Ovary (tissue), 7 donors: ENCODE measurements at regions not wholly inside any gene's neighbourhood (a gene's known extent, or its start where the extent isn't known, plus 50 kb on each side); places are given as distances from the start of the nearest gene placed in this dataset.
"Not testable (repeated sequence)": the region's sequence is repeated elsewhere in the genome, so short reads cannot be mapped to it uniquely, and the experiment has no call there.

Experiments
- DNase-seq, 5 donors: peaks; one replicate each; pipeline ENCODE4 v3.0.0-alpha.2; 2019 to 2020
- H3K27ac ChIP-seq, 2 donors: fragments of 200-600 bp; one replicate each; pipeline versions ENCODE4 v1.5.1 to v1.8.0; 2019 to 2022
- H3K27me3 ChIP-seq: fragments of 200-600 bp; one replicate; pipeline ENCODE4 v1.8.0; 2022
- H3K36me3 ChIP-seq: fragments of 200-600 bp; sonication (generic); one replicate; pipeline ENCODE4 v1.5.1; 2019
- H3K4me1 ChIP-seq: one replicate; pipeline ENCODE4 v1.8.1; 2013; ENCODE audit warnings: mild to moderate bottlenecking, moderate library complexity; ENCODE audit not compliant: insufficient read depth
- H3K4me3 ChIP-seq: fragments of 200-600 bp; sonication (generic); one replicate; pipeline ENCODE4 v1.5.1; 2017
- H3K9me3 ChIP-seq, 2 donors: fragments of 200-600 bp in 1 of 2; sonication (generic) in 1 of 2; one replicate each; pipeline versions ENCODE4 v1.5.1 to v1.8.1; 2013 to 2019; ENCODE audit warnings: mild to moderate bottlenecking in 1 of 2, moderate library complexity in 1 of 2
- CTCF ChIP-seq, 3 donors: fragments of 450-650 bp in 2 of 3; fragments of 200-600 bp in 1 of 3; IDR thresholded peaks; one replicate each; pipeline versions ENCODE4 v1.5.1 to v1.8.0; 2016 to 2022; ENCODE audit warnings: antibody characterized with exemption in 3 of 3, mild to moderate bottlenecking in 1 of 3
- EP300 ChIP-seq: sonication (generic); formaldehyde crosslinking; IDR thresholded peaks from one replicate; pipeline ENCODE4 v1.6.1; 2017; ENCODE audit warnings: antibody characterized with exemption
- POLR2A ChIP-seq: fragments of 450-650 bp; IDR thresholded peaks from one replicate; pipeline ENCODE4 v1.6.1; 2017; ENCODE audit warnings: antibody characterized with exemption, mild to moderate bottlenecking, moderate library complexity
- WGBS, 3 donors: extraction: QIAGEN DNeasy Blood & Tissue Kit in 1 of 3; methylation state at CpG; one replicate each; pipeline versions ENCODE4 v1.1.5 to v1.1.7; 2013 to 2017; 5-methylcytosine and 5-hydroxymethylcytosine counted together
- intact Hi-C, 4 donors: fragments of 100-400 bp; cut with DNase I; formaldehyde crosslinking; loops; one replicate each; pipeline versions ENCODE4 v1.11.0 to v1.15.1; 2022 to 2023
- donor health status: DM: no; HTN: no; CAD: no; lungs with moderate emphysema.
- donor health status: DM: no; HTN: no; CAD: no.
- donor health status: Bipolar disorder and iron deficiency.
- donor health status: DM: no; HTN: no; CAD: no.
- donor health status: DM: yes; HTN: yes; CAD: no.

- H3K27ac ChIP-seq = no peak overlapping the region
- TF ChIP-seq POLR2A (no peak), EP300 (no peak), CTCF (IDR thresholded peaks at IDR 0.05) (no peak)
- 75 to 88% (median 79%) methylated on average over 3 of the region's 3 CpGs for WGBS, 3 donors
- H3K4me3 ChIP-seq = no peak overlapping the region
- H3K27me3 ChIP-seq = no peaks in the 10 kb centered on the region
- intact Hi-C loops = no loop called here
- DNase-seq = no peak
- no peaks in the 10 kb centered on the region for H3K36me3 ChIP-seq
- no peaks in the 10 kb centered on the region for H3K9me3 ChIP-seq
- H3K4me1 ChIP-seq = no peaks in the 10 kb centered on the region
Measured at GRCh38 chrX:139002319-139002718, 290.8 kb upstream of the FGF13 start.

GRCh38 chrX:138996268-138996667 lies 284.8 kb upstream of the FGF13 start:
- intact Hi-C loops = no loop called here
- TF ChIP-seq POLR2A (no peak), EP300 (no peak), CTCF (IDR thresholded peaks at IDR 0.05) (no peak)
- Histone ChIP-seq H3K9me3 (no peaks in the 10 kb centered on the region), H3K27ac (no peak overlapping the region), H3K4me1 (no peaks in the 10 kb centered on the region), H3K36me3 (no peaks in the 10 kb centered on the region), H3K27me3 (no peaks in the 10 kb centered on the region), H3K4me3 (no peak overlapping the region)
- 80 to 85% (median 82%) methylated on average over 11 of the region's 11 CpGs for WGBS, 3 donors
- DNase-seq = no peak

GRCh38 chrX:138995458-138995857 lies 283.9 kb upstream of the FGF13 start:
- no peak overlapping the region for H3K27ac ChIP-seq
- no peak for DNase-seq
- H3K4me1 ChIP-seq = no peaks in the 10 kb centered on the region
- H3K9me3 ChIP-seq = no peaks in the 10 kb centered on the region
- no peaks in the 10 kb centered on the region for H3K27me3 ChIP-seq
- WGBS, 3 donors = 72 to 79% (median 73%) methylated on average over 2 of the region's 2 CpGs
- TF ChIP-seq CTCF (IDR thresholded peaks at IDR 0.05) = no peak
- TF ChIP-seq POLR2A = no peak
- no peak for TF ChIP-seq EP300
- intact Hi-C loops = no loop called here
- no peaks in the 10 kb centered on the region for H3K36me3 ChIP-seq
- no peak overlapping the region for H3K4me3 ChIP-seq

GRCh38 chrX:138990425-138990824 lies 278.9 kb upstream of the FGF13 start:
- H3K27me3 ChIP-seq, intact Hi-C loops, DNase-seq, H3K27ac ChIP-seq, H3K9me3 ChIP-seq, H3K4me1 ChIP-seq, H3K4me3 ChIP-seq, H3K36me3 ChIP-seq: not testable (repeated sequence)
- 63 to 77% (median 69%) methylated on average over 8 of the region's 8 CpGs for WGBS, 3 donors

- WGBS, 3 donors = 82 to 87% (median 85%) methylated on average over 1 of the region's 1 CpG
Measured at GRCh38 chrX:138986866-138987265, 275.3 kb upstream of the FGF13 start.

More at GRCh38 chrX:138986866-138987265, 275.3 kb upstream of the FGF13 start:
- Histone ChIP-seq H3K27ac (no peak overlapping the region), H3K36me3 (no peaks in the 10 kb centered on the region), H3K4me3 (no peak overlapping the region), H3K4me1 (no peaks in the 10 kb centered on the region), H3K9me3 (no peaks in the 10 kb centered on the region), H3K27me3 (no peaks in the 10 kb centered on the region)
- TF ChIP-seq CTCF (IDR thresholded peaks at IDR 0.05) (no peak), POLR2A (no peak), EP300 (no peak)
- intact Hi-C loops = no loop called here
- no peak for DNase-seq
